Middle frontal gyrus (tissue), 1 donor: ENCODE measurements at regions not wholly inside any gene's neighbourhood (a gene's known extent, or its start where the extent isn't known, plus 50 kb on each side); places are given as distances from the start of the nearest gene placed in this dataset.

ENCODE experiments used
- DNase-seq: peaks from one replicate; pipeline ENCODE4 v3.0.0-alpha.2; 2015; ENCODE audit warnings: low spot score; ENCODE audit errors: extremely low spot score

GRCh38 chr16:48901712-48902374, 291.9 kb upstream of the N4BP1 start:
- DNase-seq, result no peak

GRCh38 chr16:48899500-48899899, 289.5 kb upstream of the N4BP1 start:
- DNase-seq, result no peak

GRCh38 chr16:48897698-48898205, 287.8 kb upstream of the N4BP1 start:
- DNase-seq, result no peak

- no peak for DNase-seq
Measured at GRCh38 chr16:48895142-48895541, 285.2 kb upstream of the N4BP1 start.

- DNase-seq, result no peak
Measured at GRCh38 chr16:48892893-48893292, 282.9 kb upstream of the N4BP1 start.

GRCh38 chr16:48887646-48888210, 277.7 kb upstream of the N4BP1 start:
- DNase-seq, result no peak

- DNase-seq, result no peak
Measured at GRCh38 chr16:48885471-48885870, 275.5 kb upstream of the N4BP1 start.

- no peak for DNase-seq
Measured at GRCh38 chr16:48881272-48881671, 271.3 kb upstream of the N4BP1 start.

- DNase-seq, result no peak
Measured at GRCh38 chr16:48879223-48880122, 269.5 kb upstream of the N4BP1 start.

GRCh38 chr16:48877946-48878345, 268.0 kb upstream of the N4BP1 start:
- DNase-seq, result no peak

- no peak for DNase-seq
Measured at GRCh38 chr16:48870141-48870540, 260.2 kb upstream of the N4BP1 start.

GRCh38 chr16:48865520-48865919, 255.5 kb upstream of the N4BP1 start:
- no peak for DNase-seq

- no peak for DNase-seq
Measured at GRCh38 chr16:48864055-48864454, 254.1 kb upstream of the N4BP1 start.

- no peak for DNase-seq
Measured at GRCh38 chr16:48862087-48862532, 252.1 kb upstream of the N4BP1 start.

GRCh38 chr16:48860341-48860740, 250.4 kb upstream of the N4BP1 start:
- DNase-seq, result no peak

GRCh38 chr16:48852951-48853350, 243.0 kb upstream of the N4BP1 start:
- no peak for DNase-seq

- DNase-seq, result no peak
Measured at GRCh38 chr16:48852458-48852857, 242.5 kb upstream of the N4BP1 start.

- no peak for DNase-seq
Measured at GRCh38 chr16:48850097-48850770, 240.3 kb upstream of the N4BP1 start.

- DNase-seq, result no peak
Measured at GRCh38 chr16:48846277-48846676, 236.3 kb upstream of the N4BP1 start.

GRCh38 chr16:48845261-48845660, 235.3 kb upstream of the N4BP1 start:
- DNase-seq, result no peak

GRCh38 chr16:48838349-48838748, 228.4 kb upstream of the N4BP1 start:
- no peak for DNase-seq

GRCh38 chr16:48836636-48837035, 226.7 kb upstream of the N4BP1 start:
- DNase-seq, result no peak
